Mucosa of rectum (tissue), 2 donors: ENCODE measurements at regions not wholly inside any gene's neighbourhood (a gene's known extent, or its start where the extent isn't known, plus 50 kb on each side); places are given as distances from the start of the nearest gene placed in this dataset.
"Not testable (repeated sequence)": the region's sequence is repeated elsewhere in the genome, so short reads cannot be mapped to it uniquely, and the experiment has no call there.

Experiments
- H3K27ac ChIP-seq, 2 donors: one replicate each; pipeline ENCODE4 v1.7.0; 2013; ENCODE audit warnings: inconsistent platforms in 2 of 2, low read depth in 2 of 2, low read length in 2 of 2
- H3K27me3 ChIP-seq, 2 donors: one replicate each; pipeline ENCODE4 v1.7.0; 2013; ENCODE audit warnings: low read length in 2 of 2; ENCODE audit not compliant: control insufficient read depth in 2 of 2, insufficient read depth in 2 of 2
- H3K36me3 ChIP-seq, 2 donors: one replicate each; pipeline ENCODE4 v1.7.0; 2013; ENCODE audit warnings: low read length in 2 of 2; ENCODE audit not compliant: control insufficient read depth in 2 of 2, insufficient read depth in 2 of 2
- H3K4me1 ChIP-seq, 2 donors: one replicate each; pipeline ENCODE4 v1.7.0; 2013; ENCODE audit warnings: low read length in 2 of 2, mild to moderate bottlenecking in 1 of 2; ENCODE audit not compliant: control insufficient read depth in 2 of 2, insufficient read depth in 2 of 2
- H3K4me3 ChIP-seq, 2 donors: one replicate each; pipeline ENCODE4 v1.7.0; 2013; ENCODE audit warnings: low read length in 2 of 2
- H3K9ac ChIP-seq, 2 donors: one replicate each; pipeline ENCODE4 v1.7.0; 2013; ENCODE audit warnings: low read length in 2 of 2, low read depth in 1 of 2, mild to moderate bottlenecking in 1 of 2
- H3K9me3 ChIP-seq, 2 donors: one replicate each; pipeline ENCODE4 v1.7.0; 2013; ENCODE audit warnings: low read length in 2 of 2; ENCODE audit not compliant: control insufficient read depth in 2 of 2
- donor health status: healthy.
- donor health status: Normal muscosa, but diverticular disease.

DNA sequence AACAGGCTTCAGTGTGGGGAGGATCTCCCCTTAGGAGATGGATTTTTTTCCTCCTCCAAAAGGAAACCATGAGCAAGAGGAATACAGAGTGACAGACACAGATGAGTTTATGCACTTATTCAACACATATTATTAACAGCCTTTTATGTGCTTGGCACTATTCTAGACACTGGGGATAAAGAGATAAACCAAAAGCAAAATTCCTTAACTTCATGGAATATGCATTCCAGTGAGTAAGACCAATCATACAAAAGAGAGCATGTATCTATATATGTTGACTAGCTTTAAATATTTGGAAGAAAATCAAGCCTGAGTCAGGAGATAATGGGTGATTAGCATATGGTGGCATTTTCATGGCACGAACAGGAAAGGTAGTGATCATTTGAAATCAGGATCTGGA, 284.4 kb upstream of the RASGRP1 start:
- H3K27me3 ChIP-seq = no peaks in the 10 kb centered on the region
- H3K9ac ChIP-seq = no peak overlapping the region
- H3K36me3 ChIP-seq = no peaks in the 10 kb centered on the region
- H3K9me3 ChIP-seq = no peaks in the 10 kb centered on the region
- no peaks in the 10 kb centered on the region for H3K4me1 ChIP-seq
- no peak overlapping the region for H3K4me3 ChIP-seq
- no peak overlapping the region for H3K27ac ChIP-seq

DNA sequence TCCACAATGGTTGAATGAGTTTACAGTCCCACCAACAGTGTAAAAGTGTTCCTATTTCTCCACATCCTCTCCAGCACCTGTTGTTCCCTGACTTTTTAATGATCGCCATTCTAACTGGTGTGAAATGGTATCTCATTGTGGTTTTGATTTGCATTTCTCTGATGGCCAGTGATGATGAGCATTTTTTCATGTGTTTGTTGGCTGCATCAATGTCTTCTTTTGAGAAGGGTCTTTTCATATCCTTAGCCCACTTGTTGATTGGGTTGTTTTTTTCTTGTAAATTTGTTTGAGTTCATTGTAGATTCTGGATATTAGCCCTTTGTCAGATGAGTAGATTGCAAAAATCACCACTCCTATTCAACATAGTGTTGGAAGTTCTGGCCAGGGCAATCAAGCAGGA, 287.6 kb upstream of the RASGRP1 start:
- not testable (repeated sequence) for H3K4me1 ChIP-seq, H3K4me3 ChIP-seq, H3K9ac ChIP-seq, H3K27me3 ChIP-seq, H3K9me3 ChIP-seq, H3K36me3 ChIP-seq, H3K27ac ChIP-seq

DNA sequence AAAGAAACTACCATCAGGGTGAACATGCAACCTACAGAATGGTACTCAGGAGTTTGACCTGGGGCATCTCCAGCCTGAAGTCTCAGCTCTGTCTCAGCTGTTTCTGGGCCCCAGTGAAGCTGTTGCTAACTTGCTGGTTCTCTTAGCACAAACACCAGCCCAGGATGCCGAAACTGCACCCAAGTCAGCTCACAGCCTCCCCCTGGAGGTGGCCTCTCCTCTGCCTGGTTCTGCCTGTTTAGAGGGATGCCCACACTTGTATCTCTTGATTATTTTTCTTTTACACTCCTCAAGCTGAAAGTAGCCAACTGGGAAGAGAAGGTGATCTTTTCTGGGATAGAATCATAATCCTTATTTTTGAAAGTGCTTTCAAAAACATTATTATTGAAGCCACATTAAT, 289.0 kb upstream of the RASGRP1 start:
- no peaks in the 10 kb centered on the region for H3K36me3 ChIP-seq
- no peaks in the 10 kb centered on the region for H3K4me1 ChIP-seq
- no peaks in the 10 kb centered on the region for H3K9me3 ChIP-seq
- H3K9ac ChIP-seq = no peak overlapping the region
- no peaks in the 10 kb centered on the region for H3K27me3 ChIP-seq
- no peak overlapping the region for H3K4me3 ChIP-seq
- no peak overlapping the region for H3K27ac ChIP-seq

DNA sequence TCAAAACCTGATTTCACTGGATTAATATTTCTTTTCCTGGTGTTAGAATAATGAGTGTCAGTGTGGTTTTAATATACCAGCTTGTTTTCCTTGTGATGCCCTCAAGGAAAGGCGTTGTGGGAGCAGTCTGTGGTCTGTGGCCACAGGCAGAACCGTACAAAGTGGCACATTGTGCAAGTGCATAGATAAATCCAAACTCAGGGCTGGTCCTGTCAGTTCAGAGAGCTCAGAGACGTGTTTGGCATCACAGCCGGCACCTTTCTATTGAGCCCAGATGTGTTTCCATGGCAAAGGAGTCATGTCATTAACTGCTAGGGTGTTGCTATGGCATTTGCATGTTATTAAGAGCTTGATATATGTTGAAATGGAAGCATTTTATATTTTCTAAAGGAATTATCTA, 289.9 kb upstream of the RASGRP1 start:
- Histone ChIP-seq H3K36me3 (no peaks in the 10 kb centered on the region), H3K4me1 (peaks cover 0 to 3% of the 10 kb centered on the region in 2 donors), H3K9ac (no peak overlapping the region), H3K27ac (no peak overlapping the region), H3K9me3 (no peaks in the 10 kb centered on the region), H3K27me3 (no peaks in the 10 kb centered on the region), H3K4me3 (no peak overlapping the region)

DNA sequence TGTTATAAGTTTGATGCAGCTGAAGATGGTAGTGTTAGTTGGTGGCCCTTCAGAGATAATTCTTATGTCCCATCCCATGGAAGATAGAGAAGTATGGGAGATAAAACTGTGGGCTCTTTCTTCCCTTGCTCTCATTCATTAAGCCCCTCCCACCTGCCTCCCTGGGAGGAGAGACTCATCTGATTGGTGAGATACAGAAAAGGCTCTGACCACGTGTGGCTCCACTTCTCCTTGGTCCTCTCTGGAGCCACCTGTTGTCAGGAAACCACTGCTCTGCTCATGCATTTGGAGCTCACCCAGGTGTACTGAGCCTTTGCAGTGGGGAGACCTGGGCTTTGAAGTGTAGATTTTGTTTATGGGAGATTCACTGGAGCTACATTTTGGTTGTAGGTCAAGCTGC, 293.2 kb upstream of the RASGRP1 start:
- Histone ChIP-seq H3K36me3 (no peaks in the 10 kb centered on the region), H3K4me3 (no peak overlapping the region), H3K4me1 (peaks cover 3 to 9% of the 10 kb centered on the region in 2 donors), H3K27ac (no peak overlapping the region), H3K9me3 (no peaks in the 10 kb centered on the region), H3K27me3 (no peaks in the 10 kb centered on the region), H3K9ac (no peak overlapping the region)

DNA sequence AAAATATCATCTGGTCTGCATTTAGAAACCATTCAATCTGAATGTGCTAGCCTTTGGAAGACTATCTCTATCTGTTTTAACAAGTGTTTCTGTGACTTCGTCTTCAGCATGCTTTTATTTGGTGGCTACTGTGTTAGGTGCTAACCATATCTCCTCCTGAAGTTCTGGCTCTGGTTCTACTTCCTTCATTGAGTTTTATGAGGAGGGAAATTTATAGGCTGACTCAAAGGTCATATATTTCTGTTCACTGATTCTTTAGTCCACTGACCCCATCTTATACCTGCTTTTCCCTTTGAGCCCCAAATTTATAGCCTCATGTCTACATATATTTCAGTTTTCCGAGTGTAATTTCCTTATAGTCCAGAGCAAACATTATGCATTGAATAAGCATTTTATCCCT, 295.0 kb upstream of the RASGRP1 start:
- Histone ChIP-seq H3K36me3 (no peaks in the 10 kb centered on the region), H3K9ac (no peak overlapping the region), H3K27ac (no peak overlapping the region), H3K4me3 (no peak overlapping the region), H3K4me1 (peaks cover 3 to 9% of the 10 kb centered on the region in 2 donors), H3K27me3 (no peaks in the 10 kb centered on the region), H3K9me3 (no peaks in the 10 kb centered on the region)

DNA sequence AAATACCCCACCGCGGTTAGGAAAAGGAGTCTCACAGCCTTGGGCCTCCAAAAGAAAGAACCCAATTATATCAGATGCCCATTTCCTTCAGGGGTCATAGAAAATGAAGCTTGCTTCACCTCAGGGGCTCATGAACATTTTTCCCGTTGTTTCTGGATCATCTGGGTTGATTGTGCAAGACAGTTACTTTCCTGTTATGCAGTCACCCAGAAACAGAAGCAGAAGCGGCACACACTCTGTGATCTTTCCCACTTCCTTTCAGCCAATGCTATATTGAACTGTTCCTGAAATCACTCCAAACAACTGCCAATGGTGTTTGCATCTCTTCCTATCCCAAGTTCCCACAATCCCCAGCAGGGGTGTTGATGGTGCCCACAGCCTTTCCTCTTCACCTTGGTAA, 295.6 kb upstream of the RASGRP1 start:
- Histone ChIP-seq H3K36me3 (no peaks in the 10 kb centered on the region), H3K9me3 (no peaks in the 10 kb centered on the region), H3K4me3 (no peak overlapping the region), H3K9ac (no peak overlapping the region), H3K4me1 (peaks cover 3 to 9% of the 10 kb centered on the region in 2 donors), H3K27me3 (no peaks in the 10 kb centered on the region), H3K27ac (no peak overlapping the region)

DNA sequence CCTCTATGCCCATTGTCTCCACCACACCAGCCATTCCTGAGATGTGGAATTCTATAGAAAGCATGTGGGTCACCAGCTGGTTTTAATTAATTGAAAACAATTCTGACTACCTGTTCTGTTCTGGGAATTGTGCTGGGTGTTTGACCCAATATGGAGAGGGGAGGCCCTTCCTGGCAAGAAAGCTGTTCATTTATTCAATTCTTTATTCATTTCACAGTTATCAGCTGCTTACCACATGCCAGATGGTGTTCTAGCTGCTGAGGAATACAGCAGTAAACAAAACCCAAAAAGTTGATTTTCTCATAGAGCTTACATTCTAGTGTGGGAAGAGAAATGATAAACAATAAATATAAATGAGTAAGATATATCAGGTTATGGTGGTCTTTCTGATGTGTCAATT, 296.1 kb upstream of the RASGRP1 start:
- Histone ChIP-seq H3K4me1 (peaks cover 3 to 9% of the 10 kb centered on the region in 2 donors), H3K27ac (no peak overlapping the region), H3K27me3 (no peaks in the 10 kb centered on the region), H3K9ac (no peak overlapping the region), H3K36me3 (no peaks in the 10 kb centered on the region), H3K9me3 (no peaks in the 10 kb centered on the region), H3K4me3 (no peak overlapping the region)

DNA sequence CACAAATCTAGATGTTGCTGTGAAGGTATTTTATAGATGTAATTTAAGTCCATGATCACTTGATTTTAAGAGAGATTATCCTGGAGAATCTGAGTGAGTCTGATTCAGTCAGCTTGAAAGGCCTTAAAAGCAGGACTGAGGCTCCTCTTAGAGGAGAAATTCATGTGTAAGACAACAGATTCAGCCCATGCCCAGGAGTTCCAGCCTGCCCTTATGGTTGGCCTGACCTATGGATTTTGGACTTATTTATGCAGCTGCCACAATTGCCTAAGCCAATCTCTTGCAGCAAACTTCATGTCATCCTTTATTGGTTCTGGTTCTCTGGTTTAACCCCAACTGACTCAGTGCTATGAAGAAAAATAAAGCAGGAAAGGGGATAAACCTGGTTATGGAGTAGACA, 296.5 kb upstream of the RASGRP1 start:
- peaks cover 3 to 9% of the 10 kb centered on the region in 2 donors for H3K4me1 ChIP-seq
- no peaks in the 10 kb centered on the region for H3K36me3 ChIP-seq
- H3K27ac ChIP-seq = no peak overlapping the region
- H3K4me3 ChIP-seq = no peak overlapping the region
- no peaks in the 10 kb centered on the region for H3K27me3 ChIP-seq
- H3K9me3 ChIP-seq = no peaks in the 10 kb centered on the region
- H3K9ac ChIP-seq = no peak overlapping the region

DNA sequence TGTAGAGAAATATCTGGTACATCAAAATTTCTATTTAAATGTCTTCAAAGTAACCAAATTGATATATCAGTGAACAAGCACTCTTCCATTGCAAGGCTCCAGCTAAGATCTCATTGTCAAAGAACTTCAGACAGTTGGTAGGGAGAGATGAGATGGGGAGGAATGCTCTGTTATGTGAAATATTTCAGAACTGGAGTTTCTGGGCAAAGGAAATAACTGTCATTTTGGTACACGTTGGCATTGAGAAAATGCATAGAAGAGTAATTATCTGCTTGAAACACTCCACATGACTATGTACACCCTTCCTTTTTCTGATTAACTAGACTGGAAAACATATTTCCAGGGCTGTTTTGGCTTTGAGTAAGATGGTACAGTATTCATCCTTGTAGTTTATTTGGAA, 297.5 kb upstream of the RASGRP1 start:
- H3K36me3 ChIP-seq = no peaks in the 10 kb centered on the region
- no peaks in the 10 kb centered on the region for H3K27me3 ChIP-seq
- H3K9me3 ChIP-seq = no peaks in the 10 kb centered on the region
- H3K27ac ChIP-seq = no peak overlapping the region
- H3K4me3 ChIP-seq = no peak overlapping the region
- peaks cover 3 to 9% of the 10 kb centered on the region in 2 donors for H3K4me1 ChIP-seq
- no peak overlapping the region for H3K9ac ChIP-seq

DNA sequence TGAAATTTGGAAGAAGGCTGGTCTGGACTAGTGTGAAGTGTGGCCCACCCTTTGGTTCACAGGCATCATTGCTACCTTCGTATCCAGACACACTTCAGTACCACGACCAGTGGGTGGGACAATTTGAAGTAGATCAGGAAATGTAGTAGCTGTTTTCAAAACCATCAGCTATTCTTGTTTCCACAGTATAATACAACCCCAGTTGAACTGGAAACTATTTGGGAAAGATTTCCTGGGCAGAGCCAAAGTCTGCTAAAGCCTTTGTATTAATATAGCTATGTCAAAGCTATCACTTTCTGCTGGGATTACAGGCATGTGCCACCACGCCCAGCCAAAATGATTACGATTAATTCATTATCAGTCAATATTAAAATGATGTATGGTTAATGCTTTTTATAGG, 298.8 kb upstream of the RASGRP1 start:
- H3K27me3 ChIP-seq = no peaks in the 10 kb centered on the region
- no peak overlapping the region for H3K27ac ChIP-seq
- H3K9me3 ChIP-seq = no peaks in the 10 kb centered on the region
- H3K9ac ChIP-seq = no peak overlapping the region
- H3K4me1 ChIP-seq = peaks cover 3 to 9% of the 10 kb centered on the region in 2 donors
- H3K4me3 ChIP-seq = no peak overlapping the region
- no peaks in the 10 kb centered on the region for H3K36me3 ChIP-seq
